ENCODE measurements at regions not wholly inside any gene's neighbourhood (a gene's known extent, or its start where the extent isn't known, plus 50 kb on each side); places are given as distances from the start of the nearest gene placed in this dataset.

DNA sequence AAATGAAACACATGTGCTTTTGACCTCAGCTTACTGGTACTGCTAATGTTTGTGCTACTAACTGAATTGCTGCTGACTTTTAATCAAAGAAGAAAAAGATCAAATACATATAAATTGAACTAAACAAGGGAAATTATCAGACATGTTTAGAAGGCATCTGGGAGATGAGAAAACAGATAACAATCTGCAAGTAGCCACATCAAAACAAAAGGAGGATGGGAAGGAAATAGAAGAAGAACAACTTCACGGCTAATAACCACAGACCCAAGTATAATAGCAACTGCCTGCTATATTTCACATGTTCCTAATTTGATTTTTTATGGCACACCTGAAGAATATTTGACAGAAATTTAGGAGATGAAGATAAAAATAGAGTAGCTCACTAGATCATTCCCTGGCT is 542.6 kb upstream of the SYT4 start:
- TF ChIP-seq, protein P1, sequence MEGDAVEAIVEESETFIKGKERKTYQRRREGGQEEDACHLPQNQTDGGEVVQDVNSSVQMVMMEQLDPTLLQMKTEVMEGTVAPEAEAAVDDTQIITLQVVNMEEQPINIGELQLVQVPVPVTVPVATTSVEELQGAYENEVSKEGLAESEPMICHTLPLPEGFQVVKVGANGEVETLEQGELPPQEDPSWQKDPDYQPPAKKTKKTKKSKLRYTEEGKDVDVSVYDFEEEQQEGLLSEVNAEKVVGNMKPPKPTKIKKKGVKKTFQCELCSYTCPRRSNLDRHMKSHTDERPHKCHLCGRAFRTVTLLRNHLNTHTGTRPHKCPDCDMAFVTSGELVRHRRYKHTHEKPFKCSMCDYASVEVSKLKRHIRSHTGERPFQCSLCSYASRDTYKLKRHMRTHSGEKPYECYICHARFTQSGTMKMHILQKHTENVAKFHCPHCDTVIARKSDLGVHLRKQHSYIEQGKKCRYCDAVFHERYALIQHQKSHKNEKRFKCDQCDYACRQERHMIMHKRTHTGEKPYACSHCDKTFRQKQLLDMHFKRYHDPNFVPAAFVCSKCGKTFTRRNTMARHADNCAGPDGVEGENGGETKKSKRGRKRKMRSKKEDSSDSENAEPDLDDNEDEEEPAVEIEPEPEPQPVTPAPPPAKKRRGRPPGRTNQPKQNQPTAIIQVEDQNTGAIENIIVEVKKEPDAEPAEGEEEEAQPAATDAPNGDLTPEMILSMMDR (IDR thresholded peaks at IDR 0.05; ENCODE audit: low read depth, low read length, missing control alignments) = no peak

DNA sequence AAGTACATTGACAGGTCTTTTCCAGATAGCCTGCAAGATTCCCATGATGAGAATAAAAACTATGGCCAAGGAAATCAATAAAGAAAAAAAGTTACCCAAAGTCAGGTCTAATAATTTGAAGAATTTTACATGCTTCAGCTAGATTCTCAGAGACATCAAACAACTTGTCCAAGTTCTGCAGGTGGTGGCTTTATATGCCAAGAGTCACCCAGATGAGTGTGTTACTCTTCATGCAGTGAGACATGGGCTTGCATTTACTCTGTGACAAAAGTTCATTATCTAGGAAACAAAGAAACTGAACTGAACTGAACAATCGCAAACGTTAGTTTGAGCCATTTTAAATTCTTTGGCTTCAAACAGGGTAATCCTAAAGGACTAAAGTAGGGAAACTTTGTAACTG is 548.5 kb upstream of the SYT4 start:
- DNase-seq = no peak
- Histone ChIP-seq H3K27me3 (replicated peaks) (no peaks in the 10 kb centered on the region), H3K27ac (no peak overlapping the region), H3K36me3 (replicated peaks) (no peaks in the 10 kb centered on the region), H3K4me3 (ENCODE audit: low read depth, low read length) (no peak overlapping the region)
- in situ Hi-C loops (cut with HindIII; ENCODE audit: low pct_ligation_motif_present, low sequenced_read_pairs) = no loop called here
- TF ChIP-seq, protein P1 (IDR thresholded peaks at IDR 0.05; ENCODE audit: low read depth, low read length, missing control alignments) = no peak

More for the DNA sequence above, 542.6 kb upstream of the SYT4 start:
- Histone ChIP-seq H3K4me3 (ENCODE audit: low read depth, low read length) (no peak overlapping the region), H3K27ac (no peak overlapping the region), H3K36me3 (replicated peaks) (no peaks in the 10 kb centered on the region), H3K27me3 (replicated peaks) (no peaks in the 10 kb centered on the region)
- no peak for DNase-seq
- in situ Hi-C loops (cut with HindIII; ENCODE audit: low pct_ligation_motif_present, low sequenced_read_pairs) = no loop called here

DNA sequence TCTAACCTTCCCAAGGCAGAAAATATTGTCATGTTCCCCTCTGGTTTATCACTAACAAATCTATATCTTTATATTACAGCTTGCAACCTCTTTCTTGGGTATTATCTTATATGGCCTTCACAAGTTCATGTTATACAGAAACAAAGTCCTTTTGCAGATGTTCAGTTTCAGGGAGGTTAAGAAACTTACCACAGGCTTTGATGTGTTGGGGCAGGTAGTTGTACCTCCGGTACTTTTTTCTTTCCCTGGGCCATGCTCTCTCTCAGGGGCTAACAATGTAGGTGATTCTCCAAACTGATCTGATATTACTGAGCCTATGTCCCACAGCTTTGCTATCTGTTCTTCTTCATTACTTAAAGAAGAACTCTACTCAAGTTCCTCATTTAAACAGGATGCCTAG is 548.9 kb upstream of the SYT4 start:
- H3K27ac ChIP-seq = no peak overlapping the region
- TF ChIP-seq, protein P1 (IDR thresholded peaks at IDR 0.05; ENCODE audit: low read depth, low read length, missing control alignments) = no peak
- in situ Hi-C loops (cut with HindIII; ENCODE audit: low pct_ligation_motif_present, low sequenced_read_pairs) = no loop called here
- H3K27me3 ChIP-seq (replicated peaks) = no peaks in the 10 kb centered on the region
- H3K36me3 ChIP-seq (replicated peaks) = no peaks in the 10 kb centered on the region
- no peak for DNase-seq
- H3K4me3 ChIP-seq (ENCODE audit: low read depth, low read length) = no peak overlapping the region

DNA sequence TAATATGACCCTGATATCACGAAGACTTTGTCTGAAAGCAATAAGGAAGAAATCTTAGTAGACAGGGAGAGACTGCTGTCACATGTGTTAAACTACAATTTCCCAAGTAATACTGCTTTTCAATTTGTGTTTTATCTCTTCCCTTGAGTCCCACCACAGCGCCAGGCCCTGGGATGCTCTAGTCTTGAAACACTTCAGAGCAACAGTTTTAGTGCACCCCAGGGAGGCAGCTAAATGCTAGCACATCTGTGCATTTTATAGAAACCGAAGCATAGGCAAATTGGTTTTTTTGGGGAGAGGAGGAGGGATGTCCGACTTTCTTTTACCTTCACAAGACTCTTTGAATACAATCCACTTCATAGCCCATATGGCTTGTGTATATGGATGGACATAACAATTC is 550.0 kb upstream of the SYT4 start:
- in situ Hi-C loops (cut with HindIII; ENCODE audit: low pct_ligation_motif_present, low sequenced_read_pairs) = no loop called here
- TF ChIP-seq, protein P1 (IDR thresholded peaks at IDR 0.05; ENCODE audit: low read depth, low read length, missing control alignments) = no peak

DNA sequence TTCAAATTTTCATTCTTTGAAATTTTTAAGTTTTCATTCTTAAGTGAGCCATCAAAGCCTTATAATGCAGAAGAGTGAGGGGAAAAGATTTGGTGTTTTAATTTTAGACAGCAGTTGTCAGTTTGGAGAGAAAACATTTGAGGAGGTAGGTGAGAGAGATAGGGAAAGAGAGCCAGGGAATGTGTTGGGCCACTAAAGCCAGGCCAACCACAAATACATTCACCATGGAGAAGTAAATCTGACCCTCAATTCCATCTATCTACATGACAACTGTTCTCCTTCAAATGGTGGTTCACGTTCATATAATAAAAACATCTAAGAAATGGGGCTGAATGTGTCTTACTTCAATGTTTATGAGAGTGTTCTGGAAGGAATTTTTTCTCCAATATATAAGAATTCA is 553.0 kb upstream of the SYT4 start:
- TF ChIP-seq, protein P1 (IDR thresholded peaks at IDR 0.05; ENCODE audit: low read depth, low read length, missing control alignments) = no peak
- no peak for DNase-seq
- Histone ChIP-seq H3K27me3 (replicated peaks) (no peaks in the 10 kb centered on the region), H3K36me3 (replicated peaks) (no peaks in the 10 kb centered on the region), H3K4me3 (ENCODE audit: low read depth, low read length) (no peak overlapping the region), H3K27ac (no peak overlapping the region)
- in situ Hi-C loops (cut with HindIII; ENCODE audit: low pct_ligation_motif_present, low sequenced_read_pairs) = no loop called here

More for the DNA sequence above, 550.0 kb upstream of the SYT4 start:
- no peaks in the 10 kb centered on the region for H3K27me3 ChIP-seq (replicated peaks)
- no peak overlapping the region for H3K4me3 ChIP-seq (ENCODE audit: low read depth, low read length)
- H3K27ac ChIP-seq = no peak overlapping the region
- H3K36me3 ChIP-seq (replicated peaks) = no peaks in the 10 kb centered on the region
- DNase-seq = no peak

DNA sequence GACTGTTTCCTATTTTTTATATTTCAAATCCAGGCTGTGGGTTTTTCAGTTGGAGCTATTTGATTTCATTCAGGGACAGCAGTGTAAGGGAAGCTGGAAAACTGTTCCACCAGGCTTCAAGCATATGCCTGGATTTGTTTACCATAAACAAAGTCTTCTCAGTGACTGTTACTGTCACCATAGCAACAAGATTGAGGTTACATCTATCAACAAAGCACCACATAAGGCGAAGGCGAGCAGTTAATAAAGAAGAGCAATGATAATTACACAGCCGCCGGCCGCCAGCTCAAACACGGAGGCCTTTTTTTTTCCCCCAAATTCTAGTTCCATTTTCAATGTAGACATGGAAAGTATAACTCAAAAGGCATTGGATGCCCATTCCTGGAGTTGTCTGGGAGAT is 553.7 kb upstream of the SYT4 start:
- Histone ChIP-seq H3K4me3 (ENCODE audit: low read depth, low read length) (no peak overlapping the region), H3K27ac (no peak overlapping the region), H3K36me3 (replicated peaks) (no peaks in the 10 kb centered on the region), H3K27me3 (replicated peaks) (no peaks in the 10 kb centered on the region)
- in situ Hi-C loops (cut with HindIII; ENCODE audit: low pct_ligation_motif_present, low sequenced_read_pairs) = no loop called here
- DNase-seq = no peak
- TF ChIP-seq, protein P1 (IDR thresholded peaks at IDR 0.05; ENCODE audit: low read depth, low read length, missing control alignments) = no peak

Measured in brain microvascular endothelial cell (primary cell).